ENCODE measurements at regions not wholly inside any gene's neighbourhood (a gene's known extent, or its start where the extent isn't known, plus 50 kb on each side); places are given as distances from the start of the nearest gene placed in this dataset.

DNA sequence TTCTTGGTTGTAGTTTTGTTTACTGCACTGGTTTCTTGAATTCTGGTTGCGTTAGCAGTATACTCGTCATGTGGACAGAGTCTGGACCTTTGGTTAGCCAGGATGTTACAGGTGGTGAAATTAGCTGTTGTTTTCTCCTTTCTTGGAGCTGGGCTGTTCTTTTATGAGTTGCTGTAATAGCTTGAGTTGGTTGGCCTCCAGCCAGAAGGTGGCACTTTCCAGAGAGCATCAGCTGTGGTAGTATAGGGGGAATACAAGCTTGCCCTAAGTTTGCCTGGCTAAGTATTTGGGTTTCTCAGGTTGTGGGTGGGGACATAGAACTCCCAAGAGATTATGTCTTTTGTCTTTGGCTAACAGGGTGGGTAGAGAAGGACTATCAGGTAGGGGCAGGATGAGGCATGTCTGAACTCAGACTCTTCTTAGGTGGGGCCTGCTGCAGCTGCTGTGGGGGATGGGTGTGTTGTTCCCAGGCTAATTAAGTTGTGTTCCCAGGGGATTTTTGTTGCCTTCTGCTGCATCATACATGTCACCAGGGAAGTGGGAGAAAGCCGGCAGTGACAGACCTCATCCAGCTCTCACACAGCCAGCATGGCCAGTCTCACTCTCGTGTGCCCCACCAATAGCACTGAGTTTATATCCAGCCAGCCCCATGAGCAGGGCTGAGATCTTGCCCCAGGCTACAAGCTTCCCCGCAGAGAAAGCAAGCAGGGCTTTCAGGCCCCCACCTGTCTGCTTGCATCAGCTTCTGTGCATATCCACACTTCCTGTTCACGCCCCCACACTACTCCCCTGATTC, 246.7 kb upstream of the TPK1 start:
- DNase-seq: peak; percentile 92 to 95

DNA sequence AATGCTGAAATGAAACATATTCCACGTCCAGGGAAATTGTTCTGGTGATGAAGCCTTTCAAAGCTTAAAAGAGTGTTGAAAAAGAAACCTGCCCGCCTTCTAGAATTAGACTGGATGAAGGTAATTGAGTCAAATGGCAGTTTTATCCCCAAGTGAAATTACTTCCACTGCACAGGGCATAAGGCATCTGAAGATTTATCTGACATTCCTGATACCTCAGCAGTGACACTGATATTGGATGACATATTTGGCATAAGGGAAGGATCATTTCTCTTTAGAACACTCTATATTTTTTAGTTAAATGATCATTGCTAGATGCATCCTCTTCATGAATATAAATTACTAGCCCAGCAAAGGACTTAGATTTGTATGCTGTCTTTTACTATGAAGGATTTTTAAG, 229.6 kb upstream of the TPK1 start:
- DNase-seq: no peak

DNA sequence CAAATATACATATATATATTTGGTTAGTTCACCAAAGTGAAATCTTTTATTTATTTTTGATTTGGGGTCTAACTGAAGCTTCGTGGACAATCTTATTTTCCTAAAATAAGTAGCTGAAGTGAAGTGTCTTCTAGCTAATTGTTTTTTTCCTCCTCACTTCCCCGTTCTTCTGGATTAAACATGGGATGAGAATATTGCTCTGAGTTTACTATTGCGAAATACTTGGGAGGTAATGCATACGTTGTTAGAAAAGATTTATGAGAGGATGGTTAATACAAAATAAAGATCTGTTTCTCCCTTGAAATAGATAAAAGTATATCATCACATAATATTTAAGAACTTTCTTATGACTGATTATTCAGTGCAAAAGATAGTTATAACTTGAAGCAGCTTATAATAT, 228.3 kb upstream of the TPK1 start:
- DNase-seq: no peak

DNA sequence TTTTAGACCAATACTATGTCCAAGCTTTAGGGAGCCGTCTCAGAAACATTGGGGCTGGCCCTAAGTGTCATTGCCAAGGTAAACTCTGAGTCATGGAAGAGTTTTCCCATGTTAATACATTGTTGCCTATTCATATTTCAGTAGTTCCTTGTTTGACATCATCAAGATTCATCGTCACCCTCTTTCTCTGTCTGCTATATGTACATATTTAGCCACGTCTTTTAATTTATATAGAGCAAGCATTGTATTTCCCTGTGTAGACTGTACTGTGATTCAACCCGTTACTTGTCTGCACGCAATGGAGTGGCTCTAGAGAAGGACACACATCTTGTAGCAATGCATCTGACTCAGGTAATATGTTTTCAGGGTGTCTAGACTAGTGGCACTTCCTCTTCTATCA, 217.9 kb upstream of the TPK1 start:
- DNase-seq: no peak

DNA sequence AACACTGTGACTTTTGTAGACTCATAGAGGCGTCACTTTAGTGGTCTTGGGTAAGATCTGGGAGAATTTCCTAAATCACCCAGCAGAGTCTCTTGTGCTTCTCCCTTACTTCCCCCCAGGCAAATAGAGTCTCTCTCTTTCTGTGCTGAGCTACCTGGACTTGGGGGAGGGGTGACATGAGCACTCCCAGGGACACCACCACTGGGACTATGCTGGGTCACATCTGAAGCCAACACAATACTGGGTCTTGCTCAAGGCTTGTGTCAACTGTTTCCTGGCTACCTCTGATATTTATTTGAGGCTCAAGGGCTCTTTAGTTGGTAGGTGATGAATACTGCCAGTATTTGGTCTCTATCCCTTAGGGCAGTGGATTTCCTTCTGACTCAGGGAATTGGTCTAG, 214.6 kb upstream of the TPK1 start:
- no peak for DNase-seq

DNA sequence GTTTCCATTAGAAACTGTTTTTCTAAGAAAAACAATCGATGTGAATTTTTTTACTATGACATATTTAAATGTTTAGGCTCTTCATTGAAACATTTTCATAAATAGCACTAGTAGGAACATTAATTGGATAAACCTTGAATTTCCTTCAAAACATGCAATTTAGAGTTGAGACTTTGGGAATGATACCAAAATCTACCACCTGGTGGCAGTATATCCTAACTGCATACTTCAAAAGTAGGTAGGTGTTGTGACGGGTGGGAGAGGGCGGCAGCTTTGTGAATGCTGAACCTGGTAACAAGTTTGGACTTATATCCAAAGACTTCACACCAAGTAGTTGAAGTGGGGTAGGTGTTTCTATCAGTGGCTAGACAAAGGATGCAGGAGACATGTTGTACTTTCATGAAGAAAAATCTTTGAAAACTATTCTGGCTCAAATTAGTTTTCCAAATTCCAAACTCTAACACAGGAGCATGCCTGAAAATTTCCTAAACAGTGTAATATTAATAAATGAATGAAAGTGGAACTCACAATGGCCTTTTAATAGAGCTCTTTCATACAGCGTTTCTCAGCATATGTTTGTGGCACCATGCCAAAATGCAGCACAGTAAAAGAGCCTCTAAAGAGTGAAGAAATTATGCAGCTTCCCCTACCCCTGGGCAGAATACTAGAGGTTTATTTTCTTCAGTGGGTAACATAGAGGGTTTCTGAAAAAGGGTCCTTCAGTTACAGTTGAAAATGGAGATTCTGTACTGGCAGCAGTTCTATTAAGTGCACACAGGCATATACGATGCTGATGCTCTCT, 201.0 kb upstream of the TPK1 start:
- peak; percentile 65 to 75 for DNase-seq

DNA sequence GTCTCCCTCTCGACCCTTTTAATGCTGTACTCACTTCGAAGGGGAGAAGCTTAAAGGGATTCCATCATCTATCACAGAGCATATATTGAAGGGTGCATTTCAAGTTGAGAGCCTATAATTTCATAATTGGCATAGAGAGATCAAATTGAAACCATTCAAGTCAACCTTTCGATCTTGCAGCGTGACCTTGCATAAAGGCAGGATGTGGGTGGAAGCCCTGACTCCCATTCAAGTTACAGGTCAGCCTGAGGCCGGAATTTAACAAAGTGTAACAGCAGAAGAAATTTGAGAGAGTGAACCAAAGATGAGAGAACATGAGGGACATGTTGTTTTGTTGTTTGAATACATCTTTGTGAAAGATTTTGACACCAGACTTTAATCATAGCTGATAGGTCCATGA, 195.3 kb upstream of the TPK1 start:
- DNase-seq: no peak

DNA sequence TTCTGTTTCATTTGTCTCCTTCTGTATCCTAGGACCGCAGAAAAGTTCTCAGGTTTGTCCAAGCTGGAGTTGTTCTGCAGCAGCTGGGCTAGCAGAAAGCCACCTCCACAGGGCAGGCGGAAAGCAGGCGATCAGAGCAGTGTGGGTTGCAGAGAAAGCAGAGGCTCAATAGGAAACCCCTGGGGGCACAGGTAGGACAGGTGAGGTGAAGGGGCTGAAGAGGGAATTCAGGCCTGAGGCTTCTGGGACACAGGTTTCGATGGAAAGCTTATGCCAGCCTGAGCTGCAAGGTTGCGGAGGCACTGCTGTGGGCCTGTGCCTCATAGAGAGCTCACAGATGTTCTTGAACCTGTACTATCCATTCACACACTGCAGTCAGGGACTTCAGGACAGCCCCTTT, 194.9 kb upstream of the TPK1 start:
- DNase-seq: no peak

DNA sequence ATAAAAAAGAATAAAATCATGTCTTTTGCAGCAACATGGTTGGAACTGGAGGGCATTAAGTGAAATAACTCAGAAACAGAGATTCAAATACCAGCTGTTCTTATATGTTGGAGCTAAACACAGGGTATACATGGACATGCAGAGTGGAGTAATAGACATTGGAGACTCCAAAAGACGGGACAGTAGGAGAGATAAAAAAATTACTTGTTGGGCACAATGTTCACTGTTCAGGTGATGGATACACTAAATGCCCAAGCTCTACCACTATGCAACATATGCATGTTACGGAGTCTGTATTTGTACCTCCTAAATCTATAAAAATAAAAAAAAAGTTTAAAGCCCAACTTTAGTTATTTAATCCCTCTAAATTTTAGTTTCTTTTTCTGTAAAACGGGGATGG, 184.6 kb upstream of the TPK1 start:
- DNase-seq: no peak

DNA sequence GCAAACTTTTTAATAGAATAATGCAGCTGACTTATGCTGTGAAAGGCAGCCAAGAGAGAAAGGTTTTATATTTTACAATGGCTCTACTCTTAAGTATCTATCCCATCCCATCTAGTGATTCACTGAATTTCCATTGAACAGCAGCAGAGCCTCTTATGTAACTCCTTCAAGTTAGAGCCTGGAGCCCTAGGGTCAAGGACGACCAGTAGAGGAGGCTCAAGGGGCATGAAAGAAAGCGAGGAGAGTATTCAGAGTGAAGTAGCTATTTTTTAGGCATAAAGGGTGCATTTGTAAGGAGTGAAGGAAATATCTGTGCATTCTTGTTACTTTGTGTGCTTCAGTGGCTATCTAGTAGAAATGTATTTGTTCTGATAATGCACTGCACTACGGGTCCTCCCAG, 180.2 kb upstream of the TPK1 start:
- no peak for DNase-seq

DNA sequence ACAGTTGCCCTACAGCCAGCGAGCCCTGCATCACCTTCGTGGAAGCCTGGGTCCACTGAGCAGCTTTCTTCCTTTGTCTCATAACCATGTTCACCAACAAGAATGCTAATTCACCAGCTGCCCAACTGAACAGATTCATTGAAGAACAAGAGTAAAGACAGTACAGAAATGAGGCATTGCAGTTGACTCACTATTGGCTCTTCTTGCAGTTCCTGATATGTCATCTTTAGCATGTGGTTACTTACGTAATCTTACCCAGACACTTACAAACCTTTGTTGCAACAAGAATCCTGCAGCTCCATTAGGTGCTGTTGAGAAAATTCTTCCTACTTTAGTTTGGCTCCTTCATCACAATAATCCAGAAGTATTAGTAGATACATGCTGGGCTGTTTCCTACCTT, 174.0 kb upstream of the TPK1 start:
- DNase-seq: no peak

DNA sequence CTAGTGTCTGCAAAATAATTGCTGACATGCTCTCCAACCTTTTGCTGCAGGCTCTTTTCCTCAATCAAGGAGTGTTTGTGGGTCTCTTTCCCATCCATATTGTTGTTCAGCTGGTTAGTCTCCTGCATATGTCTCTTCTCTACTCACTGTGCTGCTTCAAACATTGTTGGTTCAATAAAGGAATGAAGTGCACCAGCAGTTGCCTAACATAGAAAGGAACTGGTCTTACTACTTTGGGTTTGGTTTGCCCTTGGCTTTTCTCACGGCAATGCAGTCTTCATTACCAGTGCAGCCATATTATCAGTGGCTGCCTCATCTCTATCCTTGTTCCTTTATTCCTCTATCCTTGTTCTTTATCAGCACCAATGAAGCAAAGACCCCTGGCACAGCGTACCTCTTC, 169.7 kb upstream of the TPK1 start:
- DNase-seq: no peak

DNA sequence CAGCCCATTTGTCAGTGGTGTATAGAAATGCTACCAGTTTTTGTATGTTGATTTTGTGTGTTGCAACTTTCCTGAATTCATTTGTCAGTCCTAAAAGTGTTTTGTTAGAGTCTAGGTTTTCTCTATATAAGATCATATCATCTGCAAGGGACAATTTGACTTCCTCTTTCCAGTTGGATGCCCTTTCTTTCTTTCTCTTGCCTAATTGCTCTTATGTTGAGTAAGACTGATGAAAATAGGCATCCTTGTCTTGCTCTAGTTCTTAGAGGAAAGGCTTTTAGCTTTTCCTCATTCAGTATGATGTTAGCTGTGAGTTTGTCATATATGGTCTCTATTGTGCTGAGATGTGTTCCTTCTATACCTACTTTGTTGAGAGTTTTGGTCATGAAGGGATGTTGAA, 161.7 kb upstream of the TPK1 start:
- DNase-seq: no peak

DNA sequence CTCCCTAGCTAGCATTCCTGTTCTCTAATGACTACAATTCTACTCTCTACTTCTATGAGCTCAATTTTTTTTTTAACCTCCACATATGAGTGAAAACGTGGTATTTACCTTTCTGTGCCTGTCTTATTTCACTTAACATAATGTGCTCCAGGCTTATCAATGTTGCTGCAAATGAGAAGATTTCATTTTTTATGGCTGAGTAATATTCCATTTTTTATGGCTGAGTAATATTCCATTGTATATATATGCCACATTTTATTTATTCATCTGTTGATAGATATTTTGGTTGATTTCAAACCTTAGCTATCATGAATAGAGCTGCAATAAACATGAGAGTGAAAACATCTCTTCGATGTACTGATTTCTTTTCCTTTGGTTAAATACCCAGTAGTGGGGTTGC, 159.6 kb upstream of the TPK1 start:
- no peak for DNase-seq

DNA sequence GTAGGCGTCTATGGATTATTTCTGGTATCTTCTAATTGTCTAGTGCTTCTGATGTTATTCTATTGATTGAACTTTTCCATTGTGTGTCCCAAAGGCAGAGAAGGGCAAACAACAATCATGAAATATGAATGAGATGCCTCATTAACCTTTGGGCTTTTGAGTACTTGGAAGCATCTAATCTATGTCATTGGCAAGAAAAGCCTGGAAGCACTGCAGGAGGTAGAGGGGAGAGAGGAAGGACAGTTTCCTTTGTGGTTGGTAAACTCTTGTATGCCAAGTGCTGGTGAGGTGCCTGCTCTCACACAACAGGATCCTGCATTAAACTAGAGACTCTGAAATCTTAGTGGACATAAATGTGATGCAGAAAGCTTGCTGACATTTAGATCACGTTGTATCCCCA, 155.2 kb upstream of the TPK1 start:
- peak in 1 of 2 experiments; percentile 37 for DNase-seq

DNA sequence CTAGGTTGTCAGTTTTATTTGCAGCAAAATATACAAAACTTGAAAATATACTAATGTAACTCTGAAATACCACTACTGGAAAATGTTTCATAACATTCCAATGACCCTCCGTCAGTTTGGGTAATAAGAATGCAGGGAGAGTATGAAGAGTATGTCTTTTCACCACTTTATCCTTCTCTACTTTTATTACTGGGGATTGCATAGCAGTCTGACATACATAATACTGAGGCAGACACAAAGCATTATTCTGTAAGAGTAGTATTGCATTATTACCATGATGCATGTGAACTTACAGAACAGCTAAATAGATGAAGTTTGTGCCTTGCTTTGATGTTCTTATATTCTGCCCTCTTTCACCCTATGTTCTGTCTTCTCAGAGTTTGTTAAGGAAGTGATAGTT, 151.8 kb upstream of the TPK1 start:
- DNase-seq: no peak

DNA sequence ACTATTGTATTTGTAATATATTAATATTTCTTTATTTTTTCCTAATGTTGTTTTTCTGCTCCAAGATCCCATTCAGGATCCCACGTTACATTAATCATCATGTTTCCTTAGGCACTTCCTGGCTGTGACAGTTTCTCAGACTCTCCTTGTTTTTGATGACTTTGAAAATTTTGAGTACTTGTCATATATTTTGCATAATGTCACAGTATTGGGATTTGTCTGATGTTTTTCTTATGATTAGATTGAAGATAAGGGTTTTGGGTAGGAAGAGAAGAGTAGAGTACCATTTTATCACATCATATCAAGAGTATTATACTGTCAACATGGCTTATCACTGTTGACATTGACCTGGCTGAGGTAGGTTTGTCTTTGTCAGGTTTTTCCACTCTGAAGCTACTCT, 146.3 kb upstream of the TPK1 start:
- no peak for DNase-seq

DNA sequence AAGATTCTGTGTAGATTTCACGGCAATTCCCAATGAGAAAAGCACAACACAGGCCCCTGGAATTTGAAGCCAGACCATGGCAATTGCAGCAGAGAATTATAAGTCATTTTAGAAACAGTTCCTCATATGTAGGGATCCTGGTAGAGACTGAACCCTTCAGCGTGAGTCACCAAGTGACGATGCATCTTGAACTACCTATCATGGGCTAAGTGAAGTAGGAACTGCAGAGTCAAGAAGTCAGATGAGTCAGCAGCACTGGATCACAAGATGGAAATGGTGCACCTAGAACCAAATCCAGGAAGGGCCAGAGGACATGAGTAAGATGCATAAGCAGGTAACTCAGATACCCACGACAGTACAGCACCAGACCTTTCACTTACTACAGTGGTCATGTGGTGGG, 140.0 kb upstream of the TPK1 start:
- DNase-seq: no peak

DNA sequence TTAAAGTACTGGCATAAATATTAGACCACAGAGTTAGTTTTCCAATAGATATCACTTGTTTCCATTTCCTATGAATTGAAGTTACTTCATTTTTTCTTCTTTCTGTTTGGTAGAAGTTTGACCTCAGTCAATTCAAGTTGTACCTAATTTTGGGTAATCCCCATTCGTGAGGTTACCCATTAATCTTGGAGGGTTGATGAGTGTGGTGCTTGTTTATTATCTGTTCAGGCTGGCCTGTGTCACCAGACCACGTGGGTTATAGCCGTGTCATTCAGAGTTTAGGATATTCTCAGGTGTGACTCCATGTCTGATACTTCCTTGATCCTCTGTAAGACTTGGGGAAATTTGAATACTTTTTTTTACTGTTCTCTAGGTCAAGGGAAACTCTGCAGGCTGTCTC, 133.9 kb upstream of the TPK1 start:
- no peak for DNase-seq

DNA sequence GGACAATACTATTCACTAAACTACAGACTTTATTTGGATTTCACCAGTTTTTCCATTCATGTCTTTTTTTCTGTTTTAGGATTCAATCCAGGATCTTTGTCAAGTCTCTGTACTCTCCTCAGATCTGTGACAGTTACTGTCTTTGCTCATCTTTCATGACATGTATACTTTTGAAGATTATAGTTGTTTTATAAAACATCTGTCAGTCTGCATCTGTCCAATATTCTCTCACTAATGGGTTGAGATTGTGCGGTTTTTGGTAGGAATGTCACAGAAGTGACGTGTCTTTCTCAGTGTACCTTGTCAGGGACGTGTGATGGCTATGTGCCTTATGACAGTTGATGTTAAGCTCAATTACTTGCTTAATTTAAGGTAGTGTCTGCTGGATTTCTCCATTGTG, 124.9 kb upstream of the TPK1 start:
- DNase-seq: no peak

DNA sequence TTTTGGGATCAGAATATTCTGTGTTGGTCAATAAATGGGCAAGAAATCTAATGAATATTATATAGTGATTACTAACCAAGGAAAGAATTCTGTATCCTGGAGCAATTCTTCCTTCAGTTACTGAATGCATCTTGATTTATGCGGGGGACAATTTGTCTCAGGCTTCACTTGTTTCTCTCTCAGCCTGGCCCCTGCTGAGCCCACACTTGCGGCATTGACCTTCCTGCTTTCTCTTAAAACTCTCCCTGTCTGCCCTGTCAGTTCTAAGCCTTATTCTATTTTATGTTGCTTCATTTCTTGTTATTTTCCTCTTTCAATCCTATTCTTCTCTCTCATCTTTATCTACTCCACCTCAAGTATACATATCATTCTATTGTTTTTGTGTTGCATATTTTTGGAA, 122.1 kb upstream of the TPK1 start:
- no peak for DNase-seq

DNA sequence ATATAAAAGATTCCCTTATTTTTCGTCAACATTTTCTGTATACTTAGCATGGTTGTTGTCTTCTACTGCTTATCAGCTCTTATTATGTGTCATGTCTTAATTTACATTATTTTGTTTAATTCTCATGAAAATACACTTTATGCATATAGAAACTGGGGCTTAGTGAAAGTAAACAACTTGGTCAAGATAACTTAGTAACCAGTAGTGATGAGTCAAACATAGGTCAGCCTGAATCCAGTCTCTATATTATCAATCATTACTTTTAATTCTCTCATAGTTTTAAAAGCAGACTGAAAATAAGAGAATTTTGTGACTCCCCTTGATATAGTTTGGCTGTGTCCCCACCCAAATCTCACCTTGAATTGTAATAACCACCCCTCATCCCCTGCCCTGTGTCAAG, 119.6 kb upstream of the TPK1 start:
- DNase-seq: no peak

DNA sequence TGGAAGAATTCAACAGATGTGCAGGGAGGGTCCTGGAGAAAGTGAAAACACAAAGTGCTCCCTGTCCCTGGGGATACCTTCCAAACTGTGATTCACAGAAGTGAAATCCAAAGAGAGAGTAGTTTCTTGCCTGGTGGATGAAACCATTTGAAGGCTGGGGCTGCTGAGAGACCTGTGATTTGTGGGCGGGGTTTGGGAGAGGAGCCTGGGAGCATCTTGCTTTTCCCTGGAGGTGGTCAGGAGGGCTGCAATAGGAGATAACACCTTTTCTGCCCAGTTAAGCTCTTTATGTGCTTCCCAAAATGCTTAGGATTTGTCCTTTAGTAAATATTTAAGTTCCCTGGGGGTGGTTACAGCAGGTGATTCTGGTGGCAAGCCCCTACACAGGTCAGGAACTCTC, 105.3 kb upstream of the TPK1 start:
- no peak for DNase-seq

DNA sequence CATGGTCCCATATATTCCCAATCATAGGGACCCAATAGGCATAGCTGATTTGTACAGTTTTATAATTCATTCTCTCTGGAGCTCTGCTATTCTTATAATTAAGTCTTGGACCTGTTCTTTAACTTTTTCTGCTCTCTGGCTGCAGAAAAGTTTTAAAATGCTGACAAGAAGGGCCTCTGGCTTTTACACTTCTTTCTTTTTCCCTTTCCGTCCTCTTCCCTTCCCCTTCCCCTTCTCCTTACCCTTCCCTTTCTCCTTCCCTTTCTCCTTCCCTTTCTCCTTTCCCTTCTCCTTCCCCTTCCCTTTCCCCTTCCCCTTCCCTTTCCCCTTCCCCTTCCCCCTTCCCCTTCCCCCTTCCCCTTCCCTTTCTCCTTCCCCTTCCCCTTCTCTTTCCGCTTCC, 101.3 kb upstream of the TPK1 start:
- no peak for DNase-seq

DNA sequence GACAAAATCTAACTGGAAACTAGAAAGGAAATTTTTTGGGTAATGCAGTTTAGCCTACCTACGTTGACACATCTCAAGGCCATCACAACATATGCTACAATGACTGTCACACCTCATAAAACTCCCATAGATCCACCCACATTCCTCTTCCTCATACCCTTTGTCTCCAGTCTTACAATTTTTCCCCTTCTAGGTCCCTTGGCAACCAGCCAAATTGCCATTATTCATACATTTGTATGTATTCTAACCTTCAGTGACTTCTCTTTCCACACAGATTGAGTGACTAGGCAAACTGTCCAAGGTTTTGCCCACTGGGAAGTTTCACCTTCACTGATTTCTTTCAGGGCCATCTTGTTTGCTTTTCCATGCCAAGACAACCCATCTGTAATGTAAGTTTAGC, 100.5 kb upstream of the TPK1 start:
- DNase-seq: no peak

Data from NCI-H2081 (cell line).